ENCODE measurements at regions not wholly inside any gene's neighbourhood (a gene's known extent, or its start where the extent isn't known, plus 50 kb on each side); places are given as distances from the start of the nearest gene placed in this dataset.

- DNase-seq (ENCODE audit: low read depth, low spot score), result no peak
These were observed 50.8 kb upstream of the POFUT2 start for GRCh38 chr21:45338311-45339017.

DNA sequence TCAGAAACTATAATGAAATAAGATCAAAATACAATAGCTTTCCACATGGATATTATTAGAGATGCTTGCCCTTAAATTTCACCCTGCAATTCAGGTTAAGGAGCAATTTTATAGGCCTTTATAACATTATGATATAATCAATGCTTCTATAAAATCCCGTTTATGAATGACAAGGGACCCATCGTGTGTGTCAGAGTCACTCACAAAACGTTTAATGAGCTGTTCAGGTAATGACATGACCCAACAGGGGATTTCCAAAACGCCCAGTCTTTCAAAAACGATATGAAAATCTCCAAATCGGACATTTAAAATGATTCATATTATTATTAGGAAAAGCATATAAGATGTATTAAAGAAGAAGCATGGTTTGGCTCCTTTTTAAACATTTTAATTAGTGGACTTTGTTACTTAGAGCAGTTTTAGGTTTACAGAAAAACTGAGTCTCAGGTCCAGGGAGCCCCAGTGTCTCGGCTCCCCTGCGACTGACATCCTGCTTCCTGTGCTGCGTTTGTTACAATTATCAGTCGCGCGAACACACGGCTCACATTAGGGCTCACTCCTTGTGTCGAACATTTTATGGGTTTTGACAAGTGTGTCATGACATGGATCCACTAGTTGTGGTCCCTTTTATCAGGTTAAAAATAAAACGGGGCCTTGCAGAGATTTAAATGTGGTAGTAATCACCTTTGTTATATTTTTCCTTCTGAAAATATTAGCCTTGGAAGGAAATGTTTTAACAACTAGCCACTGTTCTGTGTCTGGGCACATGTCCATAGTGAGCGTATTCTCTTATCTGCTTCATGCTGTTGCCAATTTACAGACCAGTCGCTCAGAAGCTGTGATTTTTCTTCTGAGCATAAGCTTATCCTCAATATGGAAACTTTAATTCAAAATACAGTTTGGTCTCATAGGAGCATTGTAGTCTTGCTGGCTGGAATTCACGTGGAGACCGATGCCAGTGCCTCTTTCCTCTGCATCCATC lies 52.0 kb upstream of the POFUT2 start:
- no peak for DNase-seq (ENCODE audit: low read depth, low spot score)

DNA sequence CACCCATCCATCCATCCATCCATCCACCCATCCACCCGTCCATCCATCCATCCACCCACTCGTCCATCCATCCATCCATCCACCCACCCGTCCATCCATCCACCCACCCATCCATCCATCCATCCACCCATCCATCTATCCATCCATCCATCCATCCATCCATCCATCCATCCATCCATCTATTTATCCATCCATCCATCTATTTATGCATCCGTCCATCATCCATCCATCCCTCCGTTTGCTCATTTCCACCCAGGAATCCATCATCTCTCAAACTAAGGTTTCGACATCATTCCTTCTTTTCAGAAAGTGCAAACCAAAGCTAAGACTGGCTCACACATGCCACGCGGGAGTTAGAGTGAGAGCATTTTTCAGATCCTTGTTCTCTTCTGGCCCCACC lies 52.8 kb upstream of the POFUT2 start:
- no peak for DNase-seq (ENCODE audit: low read depth, low spot score)

GRCh38 chr21:45341261-45341660 lies 53.6 kb upstream of the POFUT2 start:
- no peak for DNase-seq (ENCODE audit: low read depth, low spot score)

- DNase-seq (ENCODE audit: low read depth, low spot score), result no peak
These were observed 54.1 kb upstream of the POFUT2 start for GRCh38 chr21:45341779-45342178.

GRCh38 chr21:45343891-45344290 lies 56.2 kb upstream of the POFUT2 start:
- no peak for DNase-seq (ENCODE audit: low read depth, low spot score)

GRCh38 chr21:45344576-45344975 lies 56.9 kb upstream of the POFUT2 start:
- no peak for DNase-seq (ENCODE audit: low read depth, low spot score)

GRCh38 chr21:45347048-45347711 lies 57.8 kb upstream of the COL18A1 start:
- peak; percentile 41 for DNase-seq (ENCODE audit: low read depth, low spot score)

- no peak for DNase-seq (ENCODE audit: low read depth, low spot score)
These were observed 57.1 kb upstream of the COL18A1 start for GRCh38 chr21:45347712-45348499.

GRCh38 chr21:45348591-45349327 lies 56.2 kb upstream of the COL18A1 start:
- DNase-seq (ENCODE audit: low read depth, low spot score), result no peak

DNA sequence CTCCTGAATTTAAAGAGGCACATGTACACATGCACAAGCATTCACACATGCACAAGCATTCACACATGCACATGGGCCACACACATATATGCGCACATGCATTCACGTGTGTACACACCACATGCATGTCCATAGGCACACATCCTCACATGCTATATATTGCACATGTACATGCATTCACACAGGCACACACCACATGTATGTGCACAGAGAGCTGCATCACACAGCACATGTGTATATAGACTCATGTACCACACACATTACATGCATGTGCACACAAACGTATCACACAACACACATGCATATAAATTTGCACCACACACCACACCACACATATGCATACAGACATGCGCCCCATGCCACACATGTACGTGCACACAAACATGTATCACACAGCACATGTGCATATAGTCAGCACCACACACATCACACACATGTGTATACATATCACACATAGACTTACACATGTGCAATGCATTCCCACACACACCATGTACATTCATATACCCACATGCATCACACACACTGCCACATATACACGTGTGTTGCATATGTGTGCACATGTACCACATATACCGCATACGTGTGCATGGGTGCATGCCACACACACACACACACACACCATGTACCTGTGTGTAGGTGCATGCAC lies 54.6 kb upstream of the COL18A1 start:
- DNase-seq (ENCODE audit: low read depth, low spot score), result no peak

GRCh38 chr21:45351061-45351460 lies 53.9 kb upstream of the COL18A1 start:
- DNase-seq (ENCODE audit: low read depth, low spot score), result no peak

- DNase-seq (ENCODE audit: low read depth, low spot score), result no peak
These were observed 53.3 kb upstream of the COL18A1 start for GRCh38 chr21:45351526-45352275.

GRCh38 chr21:45352621-45353139 lies 52.3 kb upstream of the COL18A1 start:
- peak; percentile 20 for DNase-seq (ENCODE audit: low read depth, low spot score)

GRCh38 chr21:45353200-45353599 lies 51.8 kb upstream of the COL18A1 start:
- DNase-seq (ENCODE audit: low read depth, low spot score), result peak; percentile 53

- no peak for DNase-seq (ENCODE audit: low read depth, low spot score)
These were observed 50.0 kb upstream of the COL18A1 start for GRCh38 chr21:45354970-45355369.
